GM12891 (cell line): ENCODE measurements at regions not wholly inside any gene's neighbourhood (a gene's known extent, or its start where the extent isn't known, plus 50 kb on each side); places are given as distances from the start of the nearest gene placed in this dataset.
"Not testable (repeated sequence)": the region's sequence is repeated elsewhere in the genome, so short reads cannot be mapped to it uniquely, and the experiment has no call there.

Experiments
- DNase-seq: peaks from one replicate; pipeline ENCODE4 v3.0.0; 2011; ENCODE audit warnings: low spot score; ENCODE audit not compliant: insufficient read length
- FAIRE-seq: peaks from 2 replicates; lab custom pipeline; 2011; peaks lifted over from hg19 to GRCh38; lab: Jason Lieb, UNC
- PAX5 ChIP-seq: IDR thresholded peaks from 2 replicates; pipeline ENCODE4 v1.6.1; 2011; ENCODE audit warnings: low read length, moderate library complexity, mild to moderate bottlenecking; ENCODE audit not compliant: insufficient read depth, severe bottlenecking
- POLR2A ChIP-seq: IDR thresholded peaks from 2 replicates; pipeline ENCODE4 v1.6.1; 2011; ENCODE audit warnings: low read depth, low read length, control low read depth
- POLR2AphosphoS5 ChIP-seq: IDR thresholded peaks from 2 replicates; pipeline ENCODE4 v1.6.1; 2011; ENCODE audit warnings: low read depth, low read length, control low read depth
- POU2F2 ChIP-seq: IDR thresholded peaks from 2 replicates; pipeline ENCODE4 v1.6.1; 2011; ENCODE audit warnings: low read depth, mild to moderate bottlenecking, control low read depth, low read length, moderate library complexity
- SPI1 ChIP-seq: IDR thresholded peaks from 2 replicates; pipeline ENCODE4 v1.6.1; 2011; ENCODE audit warnings: low read depth, low read length, control low read depth
- TAF1 ChIP-seq: IDR thresholded peaks from 2 replicates; pipeline ENCODE4 v1.6.1; 2011; ENCODE audit warnings: low read depth, low read length, control low read depth

DNA sequence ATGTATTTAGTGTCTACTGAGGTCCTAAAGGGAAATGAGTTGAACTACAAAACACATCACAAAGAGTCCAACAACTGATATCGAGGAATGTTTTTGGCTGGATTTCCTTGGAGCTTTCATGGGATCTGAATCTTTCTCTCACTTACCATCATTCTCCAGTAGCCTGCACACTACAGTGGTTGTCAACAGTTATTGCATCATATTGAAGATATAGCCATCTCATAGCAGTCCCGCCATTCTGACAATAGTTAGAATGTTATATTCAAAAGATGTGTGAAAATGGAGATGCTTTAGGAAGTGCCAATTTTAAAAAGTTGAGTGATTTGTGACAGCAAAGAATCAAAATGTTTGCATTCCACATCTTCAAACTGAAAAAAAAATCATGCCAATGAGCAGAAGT, 186.8 kb downstream of the DSC3 start:
- no peak for FAIRE-seq
- DNase-seq: no peak
- TF ChIP-seq TAF1: no peak
- no peak for TF ChIP-seq POLR2A
- TF ChIP-seq POU2F2: no peak
- no peak for TF ChIP-seq POLR2AphosphoS5
- no peak for TF ChIP-seq SPI1
- no peak for TF ChIP-seq PAX5

DNA sequence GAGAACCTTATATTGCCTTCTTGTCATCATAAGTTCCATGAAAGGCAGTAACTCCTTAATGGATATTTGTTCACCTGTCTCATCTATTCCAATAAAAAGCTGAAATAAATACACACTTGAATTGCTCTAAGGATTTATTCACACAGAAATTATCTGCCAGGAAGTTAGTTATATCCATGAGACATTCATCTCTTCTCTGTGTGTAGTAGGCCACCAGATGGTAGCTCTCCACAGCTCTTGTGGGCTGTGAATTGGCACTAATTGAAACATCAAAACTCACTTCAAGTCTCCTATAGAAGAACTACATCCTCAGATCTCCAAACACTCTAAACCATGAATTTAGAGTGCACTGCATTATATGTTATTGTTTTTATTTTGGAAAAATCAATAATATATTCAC, 189.6 kb downstream of the DSC3 start:
- TF ChIP-seq PAX5 (no peak), POLR2A (no peak), SPI1 (no peak), POU2F2 (no peak), POLR2AphosphoS5 (no peak), TAF1 (no peak)
- DNase-seq (no peak), FAIRE-seq (no peak)

DNA sequence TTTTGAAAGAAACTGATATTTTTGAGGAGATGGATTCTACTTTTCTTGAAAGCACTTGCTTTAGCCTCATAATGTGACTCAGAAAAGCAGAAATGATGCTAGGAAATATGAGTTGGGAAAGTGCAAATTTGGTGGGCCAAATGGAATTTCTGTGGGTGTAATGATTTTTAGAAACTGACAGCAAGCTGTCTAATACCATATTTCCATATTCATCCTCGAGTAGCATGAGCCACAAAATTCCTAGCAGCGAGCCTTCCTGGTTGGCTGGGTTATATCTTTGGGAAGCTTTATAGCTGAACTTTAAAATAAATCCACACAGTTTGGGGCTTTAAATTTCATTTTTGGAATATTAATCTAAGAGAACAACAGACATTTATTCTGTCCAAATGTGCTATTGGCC, 190.0 kb downstream of the DSC3 start:
- FAIRE-seq (no peak), DNase-seq (no peak)
- TF ChIP-seq POLR2A (no peak), PAX5 (no peak), POLR2AphosphoS5 (no peak), SPI1 (no peak), POU2F2 (no peak), TAF1 (no peak)

DNA sequence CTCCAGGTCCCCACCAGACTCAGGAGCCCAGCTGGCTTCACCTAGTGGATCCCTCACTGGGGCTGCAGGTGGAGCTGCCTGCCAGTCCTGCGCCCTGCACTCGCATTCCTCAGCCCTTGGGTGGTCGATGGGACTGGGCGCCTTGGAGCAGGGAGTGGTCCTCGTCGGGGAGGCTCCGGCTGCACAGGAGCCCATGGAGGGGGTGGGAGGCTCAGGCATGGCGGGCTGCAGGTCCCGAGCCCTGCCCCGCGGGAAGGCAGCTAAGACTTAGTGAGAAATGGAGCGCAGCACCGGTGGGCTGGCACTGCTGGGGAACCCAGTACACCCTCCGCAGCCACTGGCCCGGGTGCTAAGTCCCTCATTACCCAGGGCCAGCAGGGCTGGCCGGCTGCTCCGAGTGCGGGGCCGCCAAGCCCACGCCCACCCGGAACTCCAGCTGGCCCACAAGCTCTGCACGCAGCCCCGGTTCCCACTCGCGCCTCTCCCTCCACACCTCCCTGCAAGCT, 203.4 kb downstream of the DSC3 start:
- not testable (repeated sequence) for FAIRE-seq, DNase-seq

DNA sequence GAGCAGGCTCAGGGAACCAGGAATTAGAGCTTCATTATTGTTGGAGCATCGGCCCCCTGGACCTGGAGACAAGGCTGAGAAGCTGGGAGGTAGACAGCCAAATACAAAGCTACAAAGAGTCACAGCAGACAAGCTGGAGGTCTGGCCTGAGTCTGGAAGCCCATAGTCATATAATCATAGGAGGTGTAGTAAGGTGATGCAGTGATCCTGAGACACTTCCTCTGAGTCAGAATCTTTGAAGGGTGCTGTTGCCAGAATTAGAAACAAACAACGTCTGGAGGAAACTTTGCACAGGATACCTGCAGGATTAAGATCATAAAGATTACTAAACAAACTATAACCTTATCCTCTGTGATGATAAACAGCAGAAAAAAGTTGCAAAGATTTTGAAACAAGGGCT, 213.8 kb downstream of the DSC3 start:
- TF ChIP-seq TAF1 (no peak), POLR2AphosphoS5 (no peak), SPI1 (no peak), POU2F2 (no peak), PAX5 (no peak), POLR2A (no peak)
- no peak for FAIRE-seq
- no peak for DNase-seq

DNA sequence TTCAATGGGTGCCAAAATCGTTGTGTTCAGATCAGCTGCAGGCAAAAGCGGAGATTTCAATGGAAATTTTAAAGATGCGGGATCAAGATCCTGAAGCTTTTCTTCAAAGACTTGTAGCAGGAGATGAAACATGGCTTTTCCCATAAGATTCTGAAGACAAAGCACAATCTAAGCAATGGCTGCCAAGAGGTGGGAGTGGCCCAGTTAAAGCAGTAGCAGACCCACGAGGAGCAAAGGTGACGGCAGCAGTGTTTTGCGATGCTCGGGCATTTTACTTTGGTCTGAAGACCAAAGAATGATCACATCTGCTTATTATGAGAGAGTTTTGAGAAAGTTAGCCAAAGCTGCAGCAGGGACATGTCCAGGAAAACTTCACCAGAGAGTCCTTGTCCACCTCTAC, 222.9 kb downstream of the DSC3 start:
- TF ChIP-seq TAF1 (no peak), POLR2AphosphoS5 (no peak), PAX5 (no peak), POLR2A (no peak)
- no peak for FAIRE-seq

DNA sequence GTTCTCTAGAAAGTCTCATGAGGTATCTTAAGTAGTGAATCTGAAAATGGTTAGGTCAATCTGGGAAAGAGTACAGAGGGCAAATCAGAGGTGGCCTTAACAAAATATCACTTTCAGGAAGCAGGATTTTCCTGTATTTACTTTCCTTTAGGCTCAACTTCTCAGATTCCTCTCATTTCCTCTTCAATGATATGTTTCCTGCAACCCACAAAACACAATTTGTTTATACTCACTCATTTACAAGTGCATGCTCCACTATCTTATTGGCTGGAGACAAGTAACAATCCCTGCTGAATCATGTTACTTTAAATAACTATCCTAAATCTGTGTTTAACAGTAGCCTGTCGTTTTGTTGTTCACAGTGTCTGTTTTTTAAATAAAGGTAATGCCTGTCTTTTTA, 228.1 kb downstream of the DSC3 start:
- FAIRE-seq: no peak
- TF ChIP-seq TAF1: no peak
- TF ChIP-seq POLR2AphosphoS5: no peak
- no peak for TF ChIP-seq POU2F2
- TF ChIP-seq SPI1: no peak
- TF ChIP-seq POLR2A: no peak
- no peak for TF ChIP-seq PAX5
- no peak for DNase-seq

More for the DNA sequence above, 222.9 kb downstream of the DSC3 start:
- no peak for DNase-seq

DNA sequence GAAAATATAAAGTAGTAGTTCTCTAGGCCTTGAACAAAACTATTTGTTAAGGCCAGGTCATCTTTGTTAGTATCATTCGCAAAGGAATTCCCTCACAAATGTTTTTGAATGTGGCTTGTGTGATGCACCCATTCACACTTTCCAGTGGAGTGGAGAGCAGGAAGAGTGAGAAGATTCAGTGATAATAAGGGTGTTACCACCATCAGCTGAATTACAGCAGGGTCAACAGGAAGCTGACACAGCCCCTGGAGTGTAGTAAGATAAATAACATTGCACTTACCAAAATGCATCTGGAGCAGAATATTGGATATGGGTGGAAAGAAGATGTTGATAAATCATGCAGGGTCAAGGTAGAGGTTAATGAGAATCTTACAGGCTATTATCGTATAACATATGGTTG, 231.0 kb downstream of the DSC3 start:
- DNase-seq: no peak
- no peak for FAIRE-seq
- TF ChIP-seq SPI1: no peak
- TF ChIP-seq POLR2AphosphoS5: no peak
- no peak for TF ChIP-seq PAX5
- TF ChIP-seq TAF1: no peak
- TF ChIP-seq POLR2A: no peak
- no peak for TF ChIP-seq POU2F2

DNA sequence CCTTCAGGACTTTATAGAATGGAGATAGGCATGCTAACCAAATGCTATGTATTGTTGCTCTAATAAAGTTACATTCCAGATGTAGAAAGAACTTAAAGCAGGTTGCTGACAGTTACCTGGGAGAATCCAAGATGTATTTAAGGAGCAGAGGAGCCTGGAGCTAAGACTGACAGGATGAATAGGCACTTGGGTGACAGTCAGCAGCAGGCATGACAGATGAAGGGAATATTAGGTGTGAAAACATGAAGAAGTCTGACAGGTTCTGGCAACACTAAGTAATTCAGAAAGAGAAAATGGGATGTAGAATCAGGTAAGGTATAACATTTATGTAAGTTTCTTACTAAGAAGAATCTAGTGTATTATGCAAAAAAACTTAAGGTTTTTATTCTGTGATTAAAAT, 232.0 kb downstream of the DSC3 start:
- no peak for DNase-seq
- TF ChIP-seq POU2F2 (no peak), POLR2A (no peak), SPI1 (no peak), PAX5 (no peak), POLR2AphosphoS5 (no peak)
- no peak for FAIRE-seq

DNA sequence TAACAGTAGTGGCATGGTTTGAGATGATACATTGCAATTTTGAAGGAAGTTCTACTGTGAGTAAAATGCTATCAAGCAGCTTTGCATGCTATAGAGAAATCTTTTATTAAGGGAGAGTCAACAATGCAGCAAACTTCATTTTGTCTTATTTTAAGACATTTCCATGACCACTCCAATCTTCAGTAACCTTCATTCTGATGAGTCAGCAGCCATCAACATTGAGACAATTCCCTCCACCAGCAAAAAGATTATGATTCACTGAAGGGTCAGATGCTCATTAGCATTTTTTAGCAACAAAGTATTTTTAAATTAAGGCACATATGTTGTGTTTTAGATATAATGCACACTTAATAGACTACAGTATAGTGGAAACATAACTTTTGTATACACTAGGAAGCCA, 235.7 kb downstream of the DSC3 start:
- no peak for FAIRE-seq
- no peak for DNase-seq
- TF ChIP-seq TAF1: no peak

DNA sequence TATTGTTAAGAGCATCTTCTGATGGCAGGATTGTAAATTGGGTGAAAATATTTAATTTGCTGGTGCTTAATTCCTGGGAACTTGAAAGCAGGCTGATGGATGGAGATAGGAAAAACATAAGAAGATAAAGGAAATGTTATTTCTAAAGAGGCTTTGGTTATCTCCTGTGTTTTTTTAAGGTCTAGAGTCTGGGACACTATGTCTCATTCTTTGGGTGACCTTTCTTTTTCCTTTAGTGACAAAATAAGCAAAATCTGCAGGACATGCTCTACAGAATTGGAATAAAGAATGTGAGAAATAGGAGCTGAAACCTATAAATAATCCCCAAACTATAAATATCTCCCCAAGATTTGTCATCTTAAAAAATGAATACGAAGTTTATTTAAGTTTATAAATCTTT, 241.7 kb downstream of the DSC3 start:
- FAIRE-seq (no peak), DNase-seq (no peak)
- TF ChIP-seq POU2F2: no peak
- TF ChIP-seq SPI1: no peak
- TF ChIP-seq POLR2AphosphoS5: no peak
- TF ChIP-seq TAF1: no peak
- no peak for TF ChIP-seq POLR2A
- no peak for TF ChIP-seq PAX5
